GM13977 (cell line): ENCODE measurements at regions not wholly inside any gene's neighbourhood (a gene's known extent, or its start where the extent isn't known, plus 50 kb on each side); places are given as distances from the start of the nearest gene placed in this dataset.

ENCODE experiments used
- DNase-seq: peaks from one replicate; pipeline ENCODE4 v3.0.0; 2012; ENCODE audit warnings: low spot score
- in situ Hi-C: fragments of 300-500 bp; cut with MboI; formaldehyde crosslinking; loops from one replicate; pipeline ENCODE4 v1.12.0; 2022; ENCODE audit warnings: low sequenced_read_pairs, low pct_unique_long_range_greater_than_20kb, mixed read lengths, inconsistent platforms; ENCODE audit not compliant: unreplicated experiment
- TF ChIP-seq, protein P1 (sequence below): IDR thresholded peaks from 2 replicates; pipeline ENCODE4 v1.5.1; 2012; ENCODE audit warnings: mild to moderate bottlenecking, control low read depth; ENCODE audit not compliant: insufficient read depth; ENCODE audit errors: extremely low read depth, missing control alignments

DNA sequence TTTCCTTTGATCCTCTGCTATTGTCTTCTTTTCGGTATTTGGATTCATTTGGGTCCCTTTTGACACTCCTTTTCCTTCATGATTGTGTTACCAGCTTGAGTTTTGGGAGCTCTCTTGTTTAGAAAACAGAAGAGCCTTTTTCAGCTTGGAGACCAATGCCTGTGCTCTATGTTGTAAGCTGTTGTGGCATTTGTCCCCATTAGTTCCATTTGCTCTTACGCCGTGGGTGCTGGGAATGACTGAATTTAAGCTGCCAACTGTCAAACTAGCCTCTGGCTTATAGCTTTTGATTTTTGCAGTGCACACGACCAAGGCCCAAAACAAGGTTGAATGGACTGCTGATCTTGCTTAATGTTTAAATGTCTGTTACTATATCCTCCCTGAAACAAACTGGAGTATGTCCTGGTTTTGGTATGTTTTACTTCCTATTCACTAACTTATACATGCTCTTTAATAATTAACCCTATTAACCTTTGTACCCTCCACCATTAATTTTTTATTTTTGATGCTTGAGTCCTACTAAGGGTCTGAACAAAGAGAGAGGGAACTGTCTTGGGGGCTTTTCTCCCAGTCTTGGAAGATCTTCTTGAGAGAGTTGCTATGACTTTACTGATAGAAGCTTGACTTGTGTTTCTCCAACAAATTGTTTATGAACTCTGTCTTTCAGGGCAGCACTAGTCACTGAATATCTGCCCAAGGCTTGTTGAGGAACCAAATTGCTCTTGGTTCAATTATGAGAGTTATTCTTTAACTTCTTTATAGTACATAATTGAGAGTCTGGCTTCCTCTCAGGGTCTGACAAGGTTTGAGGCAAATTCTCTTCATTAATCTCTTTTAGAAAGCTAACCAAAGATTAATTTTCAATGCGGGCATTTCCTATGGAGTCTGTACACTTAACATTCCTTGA lies 100.3 kb upstream of the SIRPG start:
- TF ChIP-seq, protein P1, sequence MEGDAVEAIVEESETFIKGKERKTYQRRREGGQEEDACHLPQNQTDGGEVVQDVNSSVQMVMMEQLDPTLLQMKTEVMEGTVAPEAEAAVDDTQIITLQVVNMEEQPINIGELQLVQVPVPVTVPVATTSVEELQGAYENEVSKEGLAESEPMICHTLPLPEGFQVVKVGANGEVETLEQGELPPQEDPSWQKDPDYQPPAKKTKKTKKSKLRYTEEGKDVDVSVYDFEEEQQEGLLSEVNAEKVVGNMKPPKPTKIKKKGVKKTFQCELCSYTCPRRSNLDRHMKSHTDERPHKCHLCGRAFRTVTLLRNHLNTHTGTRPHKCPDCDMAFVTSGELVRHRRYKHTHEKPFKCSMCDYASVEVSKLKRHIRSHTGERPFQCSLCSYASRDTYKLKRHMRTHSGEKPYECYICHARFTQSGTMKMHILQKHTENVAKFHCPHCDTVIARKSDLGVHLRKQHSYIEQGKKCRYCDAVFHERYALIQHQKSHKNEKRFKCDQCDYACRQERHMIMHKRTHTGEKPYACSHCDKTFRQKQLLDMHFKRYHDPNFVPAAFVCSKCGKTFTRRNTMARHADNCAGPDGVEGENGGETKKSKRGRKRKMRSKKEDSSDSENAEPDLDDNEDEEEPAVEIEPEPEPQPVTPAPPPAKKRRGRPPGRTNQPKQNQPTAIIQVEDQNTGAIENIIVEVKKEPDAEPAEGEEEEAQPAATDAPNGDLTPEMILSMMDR, result no peak
- in situ Hi-C loops, result no loop called here
- DNase-seq, result no peak

DNA sequence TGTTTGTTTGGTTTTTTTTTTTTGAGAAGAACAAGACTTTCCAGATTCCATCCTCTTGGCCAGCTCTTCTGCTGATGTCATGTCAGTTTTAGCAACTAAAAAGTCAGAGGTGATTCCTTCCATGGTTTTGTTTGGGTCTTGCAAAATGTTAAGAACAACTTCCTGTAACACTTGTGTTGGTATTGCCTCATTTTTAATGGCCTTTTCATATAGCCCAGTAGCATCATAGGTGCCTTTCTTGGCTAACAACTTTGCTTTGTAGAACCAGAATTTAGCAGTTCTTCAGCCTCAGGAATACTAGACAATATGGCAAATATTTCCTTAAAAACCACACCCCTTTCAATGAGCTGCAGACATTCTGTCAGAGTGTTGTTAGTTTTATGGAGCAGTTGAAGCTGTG lies 99.5 kb upstream of the SIRPG start:
- in situ Hi-C loops, result no loop called here
- DNase-seq, result no peak
- TF ChIP-seq, protein P1, result no peak

DNA sequence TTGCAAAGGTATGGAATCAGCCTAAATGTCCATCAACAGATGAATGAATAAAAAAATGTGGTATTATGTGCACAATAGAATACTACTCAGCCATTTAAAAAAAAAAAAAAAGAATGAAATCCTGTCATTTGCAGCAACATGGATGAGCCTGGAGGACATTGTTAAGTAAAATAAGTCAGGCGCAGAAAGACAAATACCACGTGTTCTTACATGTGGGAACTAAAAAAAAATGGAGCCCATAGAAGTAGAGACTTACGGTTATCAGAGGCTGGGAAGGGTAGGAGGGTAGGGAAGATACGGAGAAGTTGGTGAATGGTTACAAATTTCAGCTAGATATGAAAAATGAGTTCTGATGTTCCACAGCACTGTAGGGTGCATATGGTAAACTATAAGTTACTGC lies 97.2 kb upstream of the SIRPG start:
- no peak for DNase-seq
- TF ChIP-seq, protein P1, result no peak
- in situ Hi-C loops, result no loop called here

DNA sequence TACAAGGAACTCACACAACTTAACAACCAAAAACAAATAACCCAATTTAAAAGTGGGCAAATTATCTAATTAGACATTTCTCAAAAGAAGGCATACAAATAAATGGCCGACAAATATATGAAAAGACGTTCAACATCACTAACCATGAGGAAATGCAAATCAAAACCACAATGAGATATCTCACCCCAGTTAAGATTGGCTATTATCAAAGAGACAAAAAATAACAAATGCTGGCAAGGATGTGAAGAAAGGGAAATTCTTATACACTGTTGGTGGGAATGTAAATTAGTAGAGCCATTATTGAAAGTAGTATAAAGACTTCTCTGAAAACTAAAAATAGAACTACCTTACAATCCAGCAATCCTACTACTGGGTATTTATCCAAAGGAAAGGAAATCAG lies 96.7 kb upstream of the SIRPG start:
- no peak for DNase-seq
- TF ChIP-seq, protein P1, result no peak
- in situ Hi-C loops, result no loop called here

DNA sequence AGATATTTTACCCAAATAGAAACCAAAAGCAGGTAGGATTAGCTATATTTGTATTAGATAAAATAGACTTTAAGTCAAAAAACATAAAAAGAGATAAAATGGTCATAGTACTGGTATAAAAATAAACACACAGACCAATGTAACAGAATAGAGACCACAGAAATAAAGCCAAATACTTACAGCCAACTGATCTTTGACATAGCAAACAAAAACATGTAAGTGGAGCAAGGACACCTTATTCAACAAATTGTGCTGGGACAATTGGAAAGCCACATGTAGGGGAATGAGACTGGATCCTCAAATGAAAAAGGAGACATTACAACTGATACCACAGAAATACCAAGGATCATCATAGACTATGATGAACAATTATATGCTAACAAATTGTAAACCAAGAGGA lies 94.5 kb upstream of the SIRPG start:
- in situ Hi-C loops, result no loop called here
- TF ChIP-seq, protein P1, result no peak
- no peak for DNase-seq

DNA sequence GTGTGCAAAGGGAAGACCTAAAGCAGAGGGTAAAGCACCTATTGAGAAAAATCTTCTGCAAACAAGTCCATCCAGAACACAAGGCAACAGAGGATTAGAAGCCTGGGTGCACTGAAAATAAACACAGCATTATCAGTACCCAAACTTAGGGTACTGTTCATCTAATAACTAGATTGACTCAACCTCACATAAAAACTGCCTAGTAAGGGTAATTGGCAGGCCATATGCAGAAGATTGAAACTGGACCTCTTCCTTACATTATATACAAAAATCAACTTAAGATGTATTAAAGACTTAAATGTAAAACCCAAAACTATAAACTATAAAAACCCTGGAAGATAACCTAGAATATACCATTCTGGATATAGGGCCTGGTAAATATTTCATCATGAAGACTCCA lies 91.2 kb upstream of the SIRPG start:
- TF ChIP-seq, protein P1, result no peak
- DNase-seq, result no peak
- in situ Hi-C loops, result no loop called here
